ENCODE measurements at regions not wholly inside any gene's neighbourhood (a gene's known extent, or its start where the extent isn't known, plus 50 kb on each side); places are given as distances from the start of the nearest gene placed in this dataset.
"Not testable (repeated sequence)": the region's sequence is repeated elsewhere in the genome, so short reads cannot be mapped to it uniquely, and the experiment has no call there.

GRCh38 chr6:159399751-159400221, 230.6 kb downstream of the FNDC1 start:
- no peaks in the 10 kb centered on the region for H3K36me3 Mint-ChIP-seq
- DNase-seq (ENCODE audit: low spot score) (no peak), ATAC-seq (no peak)
- no peaks in the 10 kb centered on the region for H3K9me3 Mint-ChIP-seq
- H3K4me1 Mint-ChIP-seq (ENCODE audit: low read depth in 2 of 2) = no peaks in the 10 kb centered on the region
- H3K4me3 Mint-ChIP-seq = no peak overlapping the region
- H3K27me3 Mint-ChIP-seq = peaks cover 0 to 14% of the 10 kb centered on the region in 2 donors
- no peak overlapping the region for H3K27ac Mint-ChIP-seq

DNA sequence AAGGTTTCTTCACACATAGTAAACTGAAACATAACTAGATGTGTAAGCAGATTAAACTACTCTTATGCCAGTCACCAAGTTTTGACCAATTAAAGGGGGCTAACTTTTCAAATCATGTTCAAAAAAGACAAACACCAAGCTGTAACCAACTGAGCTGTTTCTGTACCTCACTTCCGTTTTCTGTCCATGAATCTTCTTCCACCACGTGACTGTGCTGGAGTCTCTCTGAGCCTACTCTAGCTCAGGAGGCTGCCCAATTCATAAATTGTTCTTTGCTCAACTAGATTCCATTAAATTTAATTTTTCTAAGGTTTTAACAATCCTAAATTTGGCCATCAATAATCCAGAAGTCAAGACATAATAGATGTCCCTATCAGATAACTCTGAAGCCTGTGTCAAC, 229.4 kb downstream of the FNDC1 start:
- ATAC-seq (no peak), DNase-seq (ENCODE audit: low spot score) (no peak)
- Mint-ChIP-seq H3K27ac (no peak overlapping the region), H3K4me3 (no peak overlapping the region), H3K36me3 (no peaks in the 10 kb centered on the region), H3K27me3 (peaks cover 6 to 20% of the 10 kb centered on the region in 2 donors), H3K4me1 (ENCODE audit: low read depth in 2 of 2) (no peaks in the 10 kb centered on the region), H3K9me3 (no peaks in the 10 kb centered on the region)

DNA sequence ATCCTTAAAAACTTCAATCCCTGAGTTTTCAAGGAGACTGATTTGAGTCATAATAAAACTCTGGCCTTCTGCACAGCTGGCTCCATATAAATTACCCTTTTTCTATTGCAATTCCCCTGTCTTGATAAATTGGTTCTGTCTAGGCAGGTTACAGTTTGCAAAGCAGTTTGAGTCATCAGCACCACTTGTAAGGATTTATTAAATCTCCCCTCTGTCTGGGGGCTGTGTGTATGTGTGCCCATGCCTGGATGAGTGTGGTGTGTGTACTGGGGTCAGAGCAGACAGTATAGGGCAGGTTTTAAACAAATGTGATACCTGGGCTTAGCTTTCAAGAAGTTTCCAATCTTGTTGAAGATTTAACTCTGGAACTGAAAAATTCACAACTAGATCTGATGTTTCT, 228.6 kb downstream of the FNDC1 start:
- ATAC-seq (no peak), DNase-seq (ENCODE audit: low spot score) (no peak)
- H3K27ac Mint-ChIP-seq = no peak overlapping the region
- peaks cover 8 to 20% of the 10 kb centered on the region in 2 donors for H3K27me3 Mint-ChIP-seq
- no peaks in the 10 kb centered on the region for H3K4me1 Mint-ChIP-seq (ENCODE audit: low read depth in 2 of 2)
- no peak overlapping the region for H3K4me3 Mint-ChIP-seq
- H3K9me3 Mint-ChIP-seq = no peaks in the 10 kb centered on the region
- no peaks in the 10 kb centered on the region for H3K36me3 Mint-ChIP-seq

DNA sequence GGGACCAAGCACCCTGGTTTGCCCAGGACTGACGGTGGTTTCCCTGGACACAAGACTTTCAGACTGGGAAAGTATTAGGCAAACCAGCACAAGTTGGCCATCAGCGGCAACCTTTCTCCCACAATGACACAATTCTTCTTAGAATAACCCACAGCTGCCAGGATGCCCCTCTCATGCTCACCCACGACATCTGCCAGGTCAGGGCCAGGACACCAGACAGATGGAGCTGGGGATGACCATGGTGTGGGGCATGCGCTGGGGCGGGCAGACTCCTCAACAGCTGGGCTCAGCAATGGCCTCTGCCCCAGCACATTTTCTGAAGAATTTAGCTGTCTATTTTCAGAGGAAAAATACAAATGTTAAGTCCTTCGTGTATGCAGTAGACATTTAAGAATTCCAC, 226.4 kb downstream of the FNDC1 start:
- H3K36me3 Mint-ChIP-seq = no peaks in the 10 kb centered on the region
- H3K27ac Mint-ChIP-seq = no peak overlapping the region
- no peak overlapping the region for H3K4me3 Mint-ChIP-seq
- no peaks in the 10 kb centered on the region for H3K4me1 Mint-ChIP-seq (ENCODE audit: low read depth in 2 of 2)
- no peak for ATAC-seq
- no peak for DNase-seq (ENCODE audit: low spot score)
- peaks cover 18 to 28% of the 10 kb centered on the region in 2 donors for H3K27me3 Mint-ChIP-seq
- H3K9me3 Mint-ChIP-seq = no peaks in the 10 kb centered on the region

DNA sequence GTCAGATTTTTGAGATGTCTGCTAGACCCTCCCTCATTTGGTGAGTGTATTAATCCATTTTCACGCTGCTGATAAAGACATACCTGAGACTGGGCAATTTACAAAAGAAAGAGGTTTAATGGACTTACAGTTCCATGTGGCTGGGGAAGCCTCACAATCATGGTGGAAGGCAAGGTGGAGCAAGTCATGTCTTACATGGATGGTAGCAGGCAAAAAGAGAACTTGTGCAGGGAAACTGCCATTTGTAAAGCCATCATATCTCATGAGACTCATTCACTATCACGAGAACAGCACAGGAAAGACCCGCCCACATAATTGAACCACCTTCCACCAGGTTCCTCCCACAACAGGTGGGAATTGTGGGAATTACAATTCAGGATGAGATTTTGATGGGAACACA, 223.5 kb downstream of the FNDC1 start:
- not testable (repeated sequence) for H3K27ac Mint-ChIP-seq; H3K9me3 Mint-ChIP-seq; H3K4me1 Mint-ChIP-seq (ENCODE audit: low read depth in 2 of 2); ATAC-seq; DNase-seq (ENCODE audit: low spot score); H3K36me3 Mint-ChIP-seq; H3K4me3 Mint-ChIP-seq
- H3K27me3 Mint-ChIP-seq = peaks cover 41 to 54% of the 10 kb centered on the region in 2 donors

GRCh38 chr6:159390381-159390780, 221.2 kb downstream of the FNDC1 start:
- Mint-ChIP-seq H3K9me3 (no peaks in the 10 kb centered on the region), H3K36me3 (no peaks in the 10 kb centered on the region), H3K27me3 (peaks cover 41 to 51% of the 10 kb centered on the region in 2 donors), H3K4me1 (ENCODE audit: low read depth in 2 of 2) (no peaks in the 10 kb centered on the region), H3K27ac (no peak overlapping the region), H3K4me3 (no peak overlapping the region)
- DNase-seq (ENCODE audit: low spot score) (no peak), ATAC-seq (no peak)

DNA sequence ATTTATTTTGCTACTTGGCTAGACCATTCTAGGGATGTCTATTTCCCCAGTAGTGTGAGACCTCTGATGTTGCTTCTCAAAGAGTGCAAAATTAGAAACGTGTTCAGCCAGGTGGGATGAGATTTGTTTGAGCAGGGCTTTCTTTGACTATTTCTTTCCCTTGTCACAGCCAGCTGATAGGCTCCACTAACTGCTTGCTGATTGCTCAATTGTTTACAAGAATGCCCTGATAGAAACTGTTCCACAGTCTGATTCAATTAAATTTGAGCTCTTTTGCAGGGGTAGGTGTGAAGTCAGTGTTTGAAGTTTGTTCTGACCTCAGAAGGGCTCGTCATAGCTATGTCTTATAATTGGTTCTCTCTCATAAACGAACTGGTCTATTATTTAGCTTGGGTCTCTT, 220.5 kb downstream of the FNDC1 start:
- H3K27ac Mint-ChIP-seq = no peak overlapping the region
- no peaks in the 10 kb centered on the region for H3K9me3 Mint-ChIP-seq
- ATAC-seq (no peak), DNase-seq (ENCODE audit: low spot score) (no peak)
- no peaks in the 10 kb centered on the region for H3K4me1 Mint-ChIP-seq (ENCODE audit: low read depth in 2 of 2)
- no peaks in the 10 kb centered on the region for H3K36me3 Mint-ChIP-seq
- peaks cover 44 to 47% of the 10 kb centered on the region in 2 donors for H3K27me3 Mint-ChIP-seq
- H3K4me3 Mint-ChIP-seq = no peak overlapping the region

GRCh38 chr6:159380114-159380513, 210.9 kb downstream of the FNDC1 start:
- Mint-ChIP-seq H3K27me3 (peaks cover 26 to 34% of the 10 kb centered on the region in 2 donors), H3K4me3 (no peak overlapping the region), H3K4me1 (ENCODE audit: low read depth in 2 of 2) (no peaks in the 10 kb centered on the region), H3K9me3 (no peaks in the 10 kb centered on the region), H3K36me3 (no peaks in the 10 kb centered on the region), H3K27ac (no peak overlapping the region)
- no peak for DNase-seq (ENCODE audit: low spot score)
- no peak for ATAC-seq

DNA sequence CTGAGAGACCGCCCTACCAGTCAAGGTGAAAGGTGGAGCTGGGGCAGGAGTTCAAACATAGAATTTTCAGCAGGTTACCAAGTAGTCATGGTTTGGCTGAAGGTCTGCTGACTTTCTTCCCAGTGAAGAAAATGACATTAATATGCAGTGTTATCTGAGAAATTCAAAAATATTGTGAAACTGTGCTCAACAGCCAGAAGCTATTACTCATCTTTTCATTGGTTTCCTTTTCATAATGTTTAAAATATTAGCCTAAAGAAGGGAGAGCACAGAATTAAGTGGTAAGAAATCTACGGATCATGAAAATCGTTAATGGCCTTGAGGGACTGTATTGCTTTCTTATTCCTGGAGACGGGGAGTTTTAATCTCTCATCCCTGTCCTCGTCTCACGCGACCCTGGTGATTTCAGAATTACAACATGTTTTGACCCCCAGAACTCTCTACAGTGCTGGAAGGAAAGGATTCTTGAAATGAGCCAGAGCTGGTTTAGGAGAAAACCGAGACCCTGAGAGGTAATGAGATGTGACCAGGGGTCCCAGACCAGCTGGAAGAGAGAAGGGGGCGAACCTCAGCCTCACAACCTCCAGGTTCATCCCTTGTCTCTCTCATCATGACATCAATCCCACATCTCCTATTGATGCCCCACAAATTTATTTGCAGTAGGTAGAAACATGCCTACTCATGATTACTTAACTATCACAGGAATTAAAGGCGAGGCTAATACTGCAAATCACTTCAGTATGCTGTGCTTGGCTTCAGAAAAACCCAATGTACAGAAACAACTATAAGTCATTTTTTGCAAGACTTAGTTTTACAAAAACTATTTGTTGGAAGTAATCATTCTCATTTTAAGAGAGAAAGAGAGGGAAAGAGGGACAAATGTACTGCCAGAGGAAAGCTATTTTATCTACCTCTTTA, 209.5 kb downstream of the FNDC1 start:
- DNase-seq (ENCODE audit: low spot score) (no peak), ATAC-seq (no peak)
- Mint-ChIP-seq H3K9me3 (no peaks in the 10 kb centered on the region), H3K4me3 (no peak overlapping the region), H3K4me1 (ENCODE audit: low read depth in 2 of 2) (no peaks in the 10 kb centered on the region), H3K27me3 (peaks cover 22 to 25% of the 10 kb centered on the region in 2 donors), H3K36me3 (no peaks in the 10 kb centered on the region), H3K27ac (no peak overlapping the region)

DNA sequence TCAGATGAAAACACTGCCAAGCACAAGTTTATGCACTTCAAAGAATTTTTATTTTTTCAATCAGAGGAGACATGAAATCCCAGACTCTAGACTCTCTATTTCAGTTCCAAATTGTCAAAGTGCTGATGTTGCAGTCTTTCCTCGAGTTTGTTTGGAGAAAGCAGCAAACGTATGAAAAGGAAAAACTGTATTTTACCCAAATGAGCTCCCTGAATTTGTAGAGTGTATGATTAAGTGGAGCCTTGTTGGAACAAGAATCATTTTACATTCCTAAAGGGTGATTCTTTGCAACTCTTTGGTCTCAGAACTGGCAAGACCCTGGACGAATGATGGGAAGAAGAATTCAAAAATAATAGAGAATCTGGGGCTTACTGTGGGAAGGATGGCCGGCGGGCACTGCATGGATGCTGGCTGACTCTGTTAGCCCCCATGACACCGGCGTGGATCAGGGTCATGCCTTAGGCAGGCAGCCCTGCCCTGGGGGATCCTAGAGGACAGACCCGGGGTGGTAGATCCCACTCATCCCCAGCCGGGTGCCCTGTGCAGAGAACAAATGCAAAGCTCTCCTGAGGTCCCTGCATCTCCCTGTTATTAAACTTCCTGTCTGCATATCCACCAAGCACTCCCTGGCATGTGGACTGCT, 207.4 kb downstream of the FNDC1 start:
- Mint-ChIP-seq H3K36me3 (no peaks in the 10 kb centered on the region), H3K27ac (no peak overlapping the region), H3K4me3 (no peak overlapping the region), H3K9me3 (no peaks in the 10 kb centered on the region), H3K27me3 (peaks cover 4 to 15% of the 10 kb centered on the region in 2 donors), H3K4me1 (ENCODE audit: low read depth in 2 of 2) (no peaks in the 10 kb centered on the region)
- DNase-seq (ENCODE audit: low spot score) (no peak), ATAC-seq (no peak)

GRCh38 chr6:159375014-159375413, 205.8 kb downstream of the FNDC1 start:
- H3K9me3 Mint-ChIP-seq = no peaks in the 10 kb centered on the region
- no peak for DNase-seq (ENCODE audit: low spot score)
- ATAC-seq = peak in 1 of 2 donors; percentile 3
- H3K4me3 Mint-ChIP-seq = no peak overlapping the region
- H3K27me3 Mint-ChIP-seq = peaks cover 0 to 12% of the 10 kb centered on the region in 2 donors
- no peaks in the 10 kb centered on the region for H3K4me1 Mint-ChIP-seq (ENCODE audit: low read depth in 2 of 2)
- H3K27ac Mint-ChIP-seq = no peak overlapping the region
- no peaks in the 10 kb centered on the region for H3K36me3 Mint-ChIP-seq

GRCh38 chr6:159373670-159374069, 204.5 kb downstream of the FNDC1 start:
- no peak for DNase-seq (ENCODE audit: low spot score)
- Mint-ChIP-seq H3K4me3 (no peak overlapping the region), H3K27me3 (peaks cover 0 to 12% of the 10 kb centered on the region in 2 donors), H3K4me1 (ENCODE audit: low read depth in 2 of 2) (no peaks in the 10 kb centered on the region), H3K36me3 (no peaks in the 10 kb centered on the region), H3K27ac (no peak overlapping the region), H3K9me3 (peaks cover 3% of the 10 kb centered on the region)
- ATAC-seq = no peak

GRCh38 chr6:159372333-159372732, 203.1 kb downstream of the FNDC1 start:
- H3K27ac Mint-ChIP-seq = no peak overlapping the region

DNA sequence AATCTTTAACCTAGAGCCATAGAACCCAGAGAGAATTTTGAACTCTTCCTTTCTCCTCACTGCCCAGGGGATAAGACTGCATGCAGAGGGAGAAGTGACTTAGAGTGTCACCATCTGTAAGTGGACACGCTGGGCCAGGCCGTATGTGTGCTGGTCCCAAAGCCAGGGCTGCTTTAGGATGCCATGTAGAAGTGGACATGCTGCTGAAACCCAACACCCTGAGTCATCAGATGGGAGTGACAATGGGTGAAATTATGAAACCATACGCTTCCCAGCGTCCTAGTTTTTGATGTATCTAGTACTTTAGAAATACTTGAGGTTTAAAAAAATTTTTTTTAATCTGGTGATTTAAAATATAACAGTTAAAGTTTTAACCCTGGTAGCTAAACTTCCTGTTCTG, 191.1 kb downstream of the FNDC1 start:
- H3K36me3 Mint-ChIP-seq = no peaks in the 10 kb centered on the region
- DNase-seq (ENCODE audit: low spot score) (no peak), ATAC-seq (no peak)
- no peak overlapping the region for H3K4me3 Mint-ChIP-seq
- no peaks in the 10 kb centered on the region for H3K9me3 Mint-ChIP-seq
- no peak overlapping the region for H3K27ac Mint-ChIP-seq
- no peaks in the 10 kb centered on the region for H3K4me1 Mint-ChIP-seq (ENCODE audit: low read depth in 2 of 2)
- peaks cover 2 to 20% of the 10 kb centered on the region in 2 donors for H3K27me3 Mint-ChIP-seq

More at GRCh38 chr6:159372333-159372732, 203.1 kb downstream of the FNDC1 start:
- DNase-seq (ENCODE audit: low spot score) (no peak), ATAC-seq (no peak)
- Mint-ChIP-seq H3K27me3 (peaks cover 0 to 5% of the 10 kb centered on the region in 2 donors), H3K4me3 (no peak overlapping the region), H3K9me3 (peaks cover 3% of the 10 kb centered on the region), H3K4me1 (ENCODE audit: low read depth in 2 of 2) (no peaks in the 10 kb centered on the region), H3K36me3 (no peaks in the 10 kb centered on the region)

All from natural killer cell treated with Interleukin-12 subunit alpha and Interleukin-12 subunit beta and Interleukin-15 and Interleukin-18, amount 100 ng/mL, for 72 hours (primary cell).